ENCODE measurements at regions not wholly inside any gene's neighbourhood (a gene's known extent, or its start where the extent isn't known, plus 50 kb on each side); places are given as distances from the start of the nearest gene placed in this dataset.

- TF ChIP-seq RFX5 (IDR thresholded peaks at IDR 0.05; ENCODE audit: borderline replicate concordance, low read depth, low read length): no peak
- no peak for TF ChIP-seq CHD2 (IDR thresholded peaks at IDR 0.05; ENCODE audit: low read length)
- no peak for TF ChIP-seq CEBPB (IDR thresholded peaks at IDR 0.05; ENCODE audit: low read depth, low read length)
- no peak for TF ChIP-seq NANOG (IDR thresholded peaks at IDR 0.05; ENCODE audit: insufficient read depth, low read depth, low read length, poor library complexity, severe bottlenecking)
- TF ChIP-seq SIRT6 (IDR thresholded peaks at IDR 0.05; ENCODE audit: low read length): no peak
- no peak for TF ChIP-seq TBP (IDR thresholded peaks at IDR 0.05; ENCODE audit: low read depth, low read length)
- no peak for TF ChIP-seq RAD21 (IDR thresholded peaks at IDR 0.05 in 1 of 2, conservative IDR thresholded peaks at IDR 0.05 in 1 of 2; ENCODE audit: low read depth in 2 of 2, low read length in 2 of 2)
- TF ChIP-seq POLR2AphosphoS5 (IDR thresholded peaks at IDR 0.05; ENCODE audit: low read depth, low read length): no peak
- TF ChIP-seq TEAD4 (IDR thresholded peaks at IDR 0.05; ENCODE audit: low read depth, low read length): no peak
Observed at GRCh38 chr19:30131722-30132291, 189.8 kb downstream of the URI1 start (continued).

All from H1 (cell line).